Caki2 (cell line): ENCODE measurements at regions not wholly inside any gene's neighbourhood (a gene's known extent, or its start where the extent isn't known, plus 50 kb on each side); places are given as distances from the start of the nearest gene placed in this dataset.

Source experiments
- DNase-seq: peaks from one replicate; pipeline ENCODE4 v3.0.0-alpha.2; 2015; ENCODE audit warnings: low read depth
- in situ Hi-C: cut with HindIII; loops from 2 replicates; pipeline ENCODE4 v1.10.0; 2016; ENCODE audit warnings: low sequenced_read_pairs, low pct_unique_long_range_greater_than_20kb, mixed read lengths

GRCh38 chr12:115232455-115233156 is 548.6 kb upstream of the TBX3 start:
- DNase-seq: no peak
- in situ Hi-C loops: no loop called here

- in situ Hi-C loops: no loop called here
- DNase-seq: no peak
Measured at GRCh38 chr12:115230606-115231005, 546.6 kb upstream of the TBX3 start.

- in situ Hi-C loops: no loop called here
- no peak for DNase-seq
Measured at GRCh38 chr12:115229517-115229916, 545.5 kb upstream of the TBX3 start.

- in situ Hi-C loops: no loop called here
- DNase-seq: no peak
Measured at GRCh38 chr12:115228434-115228833, 544.5 kb upstream of the TBX3 start.

- in situ Hi-C loops: no loop called here
- DNase-seq: peak; percentile 59
Measured at GRCh38 chr12:115227137-115227615, 543.2 kb upstream of the TBX3 start.

GRCh38 chr12:115225845-115226244 is 541.9 kb upstream of the TBX3 start:
- DNase-seq: no peak
- in situ Hi-C loops: no loop called here

- DNase-seq: no peak
- in situ Hi-C loops: no loop called here
Measured at GRCh38 chr12:115223991-115224390, 540.0 kb upstream of the TBX3 start.

GRCh38 chr12:115223322-115223721 is 539.3 kb upstream of the TBX3 start:
- in situ Hi-C loops: no loop called here
- DNase-seq: no peak

GRCh38 chr12:115222220-115222619 is 538.2 kb upstream of the TBX3 start:
- in situ Hi-C loops: no loop called here
- no peak for DNase-seq

- in situ Hi-C loops: no loop called here
- no peak for DNase-seq
Measured at GRCh38 chr12:115216301-115216700, 532.3 kb upstream of the TBX3 start.

- DNase-seq: no peak
- in situ Hi-C loops: no loop called here
Measured at GRCh38 chr12:115215544-115215943, 531.6 kb upstream of the TBX3 start.

GRCh38 chr12:115213538-115214016 is 529.6 kb upstream of the TBX3 start:
- no peak for DNase-seq
- in situ Hi-C loops: no loop called here

- no peak for DNase-seq
- in situ Hi-C loops: no loop called here
Measured at GRCh38 chr12:115213118-115213517, 529.1 kb upstream of the TBX3 start.

GRCh38 chr12:115212356-115212755 is 528.4 kb upstream of the TBX3 start:
- no peak for DNase-seq
- in situ Hi-C loops: no loop called here

- no peak for DNase-seq
- in situ Hi-C loops: no loop called here
Measured at GRCh38 chr12:115210533-115211252, 526.7 kb upstream of the TBX3 start.

- in situ Hi-C loops: no loop called here
- no peak for DNase-seq
Measured at GRCh38 chr12:115209230-115209629, 525.3 kb upstream of the TBX3 start.

GRCh38 chr12:115208098-115208497 is 524.1 kb upstream of the TBX3 start:
- in situ Hi-C loops: no loop called here
- DNase-seq: no peak

GRCh38 chr12:115207216-115207915 is 523.4 kb upstream of the TBX3 start:
- in situ Hi-C loops: no loop called here
- no peak for DNase-seq

- DNase-seq: no peak
- in situ Hi-C loops: no loop called here
Measured at GRCh38 chr12:115206801-115207200, 522.8 kb upstream of the TBX3 start.
